GM12878 (cell line): ENCODE measurements at regions not wholly inside any gene's neighbourhood (a gene's known extent, or its start where the extent isn't known, plus 50 kb on each side); places are given as distances from the start of the nearest gene placed in this dataset.

Experiments used
- BRCA1 ChIP-seq: IDR thresholded peaks from 2 replicates; pipeline ENCODE4 v1.6.1; 2011; ENCODE audit warnings: low read depth, low read length, improper control_type of control experiment
- CHD4 ChIP-seq: fragments of 200-600 bp; sonication (generic); IDR thresholded peaks from 2 replicates; pipeline ENCODE4 v1.6.1; 2016; ENCODE audit warnings: mild to moderate bottlenecking
- CTCF ChIP-seq, 3 experiments: IDR thresholded peaks in 2 of 3; conservative IDR thresholded peaks in 1 of 3; 2 replicates each; pipeline ENCODE4 v1.5.1; 2011; ENCODE audit warnings: low read depth in 3 of 3, low read length in 3 of 3, mild to moderate bottlenecking in 3 of 3, control low read depth in 2 of 3, moderate library complexity in 2 of 3, inconsistent platforms in 1 of 3, mixed read lengths in 1 of 3; ENCODE audit not compliant: control insufficient read depth in 2 of 3, insufficient read depth in 1 of 3; ENCODE audit errors: extremely low read depth in 1 of 3
- E2F8 ChIP-seq: fragments of 450-650 bp; IDR thresholded peaks from 2 replicates; pipeline ENCODE4 v1.6.1; 2018; ENCODE audit warnings: mild to moderate bottlenecking, low read depth, moderate library complexity; ENCODE audit not compliant: partially characterized antibody
- SMC3 ChIP-seq: IDR thresholded peaks from 2 replicates; pipeline ENCODE4 v1.6.1; 2011; ENCODE audit warnings: low read length, improper control_type of control experiment, borderline replicate concordance
- SREBF2 ChIP-seq: IDR thresholded peaks from 2 replicates; pipeline ENCODE4 v1.6.1; 2012; ENCODE audit warnings: mild to moderate bottlenecking, low read length
- TBL1XR1 ChIP-seq: IDR thresholded peaks from 2 replicates; pipeline ENCODE4 v1.6.1; 2012; ENCODE audit warnings: low read depth, low read length, improper control_type of control experiment
- ZNF24 ChIP-seq: fragments of 450-650 bp; IDR thresholded peaks from 2 replicates; pipeline ENCODE4 v1.6.1; 2017; ENCODE audit warnings: antibody characterized with exemption, mild to moderate bottlenecking

- peak; percentile 15 to 30 (median 28); a peak in 2 of 6 replicates for TF ChIP-seq CTCF (IDR thresholded peaks at IDR 0.05 in 2 of 3, conservative IDR thresholded peaks at IDR 0.05 in 1 of 3; ENCODE audit: control insufficient read depth in 2 of 3, extremely low read depth in 1 of 3, insufficient read depth in 1 of 3, low read depth in 3 of 3, low read length in 3 of 3)
- no peak for TF ChIP-seq TBL1XR1
- peak; percentile 30; the same call in 1 of the 2 replicates for TF ChIP-seq SMC3
- TF ChIP-seq CHD4 = no peak
- TF ChIP-seq ZNF24 = no peak
- no peak for TF ChIP-seq E2F8
- no peak for TF ChIP-seq BRCA1
- no peak for TF ChIP-seq SREBF2
These were observed 192.5 kb downstream of the EDN1 start (continued) for GRCh38 chr6:12482386-12483375.
